Hepatocyte (in vitro differentiated cells): ENCODE measurements at regions not wholly inside any gene's neighbourhood (a gene's known extent, or its start where the extent isn't known, plus 50 kb on each side); places are given as distances from the start of the nearest gene placed in this dataset.
"Not testable (repeated sequence)": the region's sequence is repeated elsewhere in the genome, so short reads cannot be mapped to it uniquely, and the experiment has no call there.

Experiments used
- DNase-seq: peaks from one replicate; pipeline ENCODE4 v3.0.0-alpha.2; 2016; ENCODE audit warnings: low spot score
- H2AFZ ChIP-seq: fragments of 200-600 bp; sonication (generic); 2 replicates; pipeline ENCODE4 v1.6.0; 2016; ENCODE audit warnings: antibody characterized with exemption, mild to moderate bottlenecking
- H3K27ac ChIP-seq: fragments of 200-600 bp; sonication (generic); 2 replicates; pipeline ENCODE4 v1.5.1; 2016; ENCODE audit warnings: mild to moderate bottlenecking
- H3K27me3 ChIP-seq: fragments of 200-600 bp; sonication (generic); 2 replicates; pipeline ENCODE4 v1.6.1; 2016
- H3K36me3 ChIP-seq: fragments of 200-600 bp; sonication (generic); replicated peaks from 2 replicates; pipeline ENCODE4 v1.5.1; 2016; ENCODE audit warnings: low read depth; ENCODE audit not compliant: insufficient read depth
- H3K4me1 ChIP-seq: fragments of 200-600 bp; sonication (generic); 2 replicates; pipeline ENCODE4 v1.5.1; 2016; ENCODE audit warnings: mild to moderate bottlenecking, moderate library complexity; ENCODE audit not compliant: insufficient read depth
- H3K4me2 ChIP-seq: fragments of 200-600 bp; sonication (generic); 2 replicates; pipeline ENCODE4 v1.6.0; 2016
- H3K4me3 ChIP-seq: fragments of 200-600 bp; sonication (generic); 2 replicates; pipeline ENCODE4 v1.5.1; 2016; ENCODE audit warnings: mild to moderate bottlenecking
- H3K79me2 ChIP-seq: fragments of 200-600 bp; sonication (generic); 2 replicates; pipeline ENCODE4 v1.6.0; 2017; ENCODE audit warnings: mild to moderate bottlenecking
- H3K9me2 ChIP-seq: fragments of 200-600 bp; sonication (generic); replicated peaks from 2 replicates; pipeline ENCODE4 v1.6.0; 2017; ENCODE audit warnings: mild to moderate bottlenecking; ENCODE audit not compliant: insufficient read depth
- H3K9me3 ChIP-seq: fragments of 200-600 bp; sonication (generic); 2 replicates; pipeline ENCODE4 v1.5.1; 2016; ENCODE audit warnings: low read depth, mild to moderate bottlenecking
- H4K20me1 ChIP-seq: fragments of 200-600 bp; sonication (generic); 2 replicates; pipeline ENCODE4 v1.6.0; 2016; ENCODE audit warnings: mild to moderate bottlenecking; ENCODE audit not compliant: insufficient read depth, poor library complexity, severe bottlenecking
- CTCF ChIP-seq: fragments of 200-600 bp; sonication (generic); IDR thresholded peaks from 2 replicates; pipeline ENCODE4 v1.5.1; 2016; ENCODE audit warnings: antibody characterized with exemption, mild to moderate bottlenecking; ENCODE audit not compliant: poor library complexity
- EZH2 ChIP-seq: fragments of 200-600 bp; sonication (generic); IDR thresholded peaks from 2 replicates; pipeline ENCODE4 v1.6.1; 2016; ENCODE audit warnings: antibody characterized with exemption, mild to moderate bottlenecking, borderline replicate concordance
- EZH2phosphoT487 ChIP-seq: fragments of 200-600 bp; sonication (generic); IDR thresholded peaks from one replicate; pipeline ENCODE4 v1.6.1; 2018; ENCODE audit warnings: antibody characterized with exemption, mild to moderate bottlenecking, low read depth, moderate library complexity; ENCODE audit not compliant: unreplicated experiment, severe bottlenecking
- WGBS: methylation state at CpG from one replicate; pipeline ENCODE4 v1.1.6; 2016; ENCODE audit warnings: low lambda C conversion rate; ENCODE audit errors: missing lambda C conversion rate; 5-methylcytosine and 5-hydroxymethylcytosine counted together

GRCh38 chr4:125796138-125796537 lies 481.4 kb downstream of the FAT4 start:
- Histone ChIP-seq H3K27me3 (no peaks in the 10 kb centered on the region), H3K4me3 (no peak overlapping the region), H3K9me2 (no peaks in the 10 kb centered on the region), H3K36me3 (no peaks in the 10 kb centered on the region), H3K9me3 (no peaks in the 10 kb centered on the region), H3K27ac (no peak overlapping the region), H3K4me2 (no peak overlapping the region), H2AFZ (no peak overlapping the region), H3K79me2 (no peaks in the 10 kb centered on the region), H4K20me1 (no peaks in the 10 kb centered on the region), H3K4me1 (no peaks in the 10 kb centered on the region)
- no peak for TF ChIP-seq EZH2phosphoT487
- TF ChIP-seq CTCF, result no peak
- TF ChIP-seq EZH2, result no peak
- WGBS, result 68% methylated on average over 2 of the region's 2 CpGs
- no peak for DNase-seq

- not testable (repeated sequence) for H3K36me3 ChIP-seq, DNase-seq, H3K27ac ChIP-seq, H3K27me3 ChIP-seq, H2AFZ ChIP-seq, H3K4me1 ChIP-seq, H3K4me2 ChIP-seq, H3K4me3 ChIP-seq, H3K9me3 ChIP-seq, H4K20me1 ChIP-seq, H3K79me2 ChIP-seq, H3K9me2 ChIP-seq
- WGBS, result 49% methylated on average over 4 of the region's 4 CpGs
These were observed 482.9 kb downstream of the FAT4 start for GRCh38 chr4:125797621-125798020.

GRCh38 chr4:125801373-125801772 lies 486.6 kb downstream of the FAT4 start:
- H3K4me2 ChIP-seq, result no peak overlapping the region
- H3K27me3 ChIP-seq, result no peaks in the 10 kb centered on the region
- H2AFZ ChIP-seq, result no peak overlapping the region
- no peaks in the 10 kb centered on the region for H3K79me2 ChIP-seq
- no peaks in the 10 kb centered on the region for H3K36me3 ChIP-seq
- no peaks in the 10 kb centered on the region for H3K9me2 ChIP-seq
- no peak overlapping the region for H3K27ac ChIP-seq
- no peaks in the 10 kb centered on the region for H3K9me3 ChIP-seq
- no peak for TF ChIP-seq EZH2
- no peak for TF ChIP-seq EZH2phosphoT487
- TF ChIP-seq CTCF, result no peak
- no peak overlapping the region for H3K4me3 ChIP-seq
- DNase-seq, result no peak
- H4K20me1 ChIP-seq, result no peaks in the 10 kb centered on the region
- 68% methylated on average over 4 of the region's 4 CpGs for WGBS
- H3K4me1 ChIP-seq, result no peaks in the 10 kb centered on the region

GRCh38 chr4:125801924-125802323 lies 487.2 kb downstream of the FAT4 start:
- Histone ChIP-seq H3K27ac (no peak overlapping the region), H3K36me3 (no peaks in the 10 kb centered on the region), H3K4me3 (no peak overlapping the region), H3K79me2 (no peaks in the 10 kb centered on the region), H3K4me1 (no peaks in the 10 kb centered on the region), H3K27me3 (no peaks in the 10 kb centered on the region), H4K20me1 (no peaks in the 10 kb centered on the region), H3K4me2 (no peak overlapping the region), H3K9me3 (no peaks in the 10 kb centered on the region), H3K9me2 (no peaks in the 10 kb centered on the region), H2AFZ (no peak overlapping the region)
- no peak for DNase-seq
- TF ChIP-seq CTCF (no peak), EZH2phosphoT487 (no peak), EZH2 (no peak)
- WGBS, result 88% methylated on average over 1 of the region's 1 CpG
